ENCODE measurements at regions not wholly inside any gene's neighbourhood (a gene's known extent, or its start where the extent isn't known, plus 50 kb on each side); places are given as distances from the start of the nearest gene placed in this dataset.
"Not testable (repeated sequence)": the region's sequence is repeated elsewhere in the genome, so short reads cannot be mapped to it uniquely, and the experiment has no call there.

GRCh38 chr5:29460971-29461559 lies 1732.4 kb upstream of the CDH6 start:
- no peak for DNase-seq
- Mint-ChIP-seq H3K36me3 (ENCODE audit: insufficient read depth, unreplicated experiment) (no peaks in the 10 kb centered on the region), H3K4me1 (ENCODE audit: low read depth, unreplicated experiment) (no peaks in the 10 kb centered on the region), H3K9me3 (ENCODE audit: low read depth, unreplicated experiment) (no peaks in the 10 kb centered on the region), H3K27ac (ENCODE audit: unreplicated experiment) (no peak overlapping the region), H3K4me3 (ENCODE audit: low read depth, unreplicated experiment) (no peak overlapping the region), H3K27me3 (ENCODE audit: unreplicated experiment) (no peaks in the 10 kb centered on the region)
- intact Hi-C loops (cut with micrococcal nuclease; ENCODE audit: unreplicated experiment): no loop called here
- CTCF ChIA-PET: no interaction called here
- BruUV-seq (replicated peaks): no TSS peak
- no peak for TF ChIP-seq CTCF (IDR thresholded peaks at IDR 0.05; ENCODE audit: unreplicated experiment)

- H3K27me3 Mint-ChIP-seq (ENCODE audit: unreplicated experiment); H3K4me3 Mint-ChIP-seq (ENCODE audit: low read depth, unreplicated experiment); CTCF ChIA-PET; intact Hi-C loops (cut with micrococcal nuclease; ENCODE audit: unreplicated experiment); H3K27ac Mint-ChIP-seq (ENCODE audit: unreplicated experiment); DNase-seq; BruUV-seq (replicated peaks); H3K36me3 Mint-ChIP-seq (ENCODE audit: insufficient read depth, unreplicated experiment); H3K4me1 Mint-ChIP-seq (ENCODE audit: low read depth, unreplicated experiment); H3K9me3 Mint-ChIP-seq (ENCODE audit: low read depth, unreplicated experiment): not testable (repeated sequence)
These were observed 1742.5 kb upstream of the CDH6 start for GRCh38 chr5:29451004-29451403.

- no peaks in the 10 kb centered on the region for H3K9me3 Mint-ChIP-seq (ENCODE audit: low read depth, unreplicated experiment)
These were observed 1778.8 kb upstream of the CDH6 start for GRCh38 chr5:29414681-29415080.

GRCh38 chr5:29412979-29413378 lies 1780.5 kb upstream of the CDH6 start:
- no peak overlapping the region for H3K4me3 Mint-ChIP-seq (ENCODE audit: low read depth, unreplicated experiment)
- BruUV-seq (replicated peaks): no TSS peak
- no peak overlapping the region for H3K27ac Mint-ChIP-seq (ENCODE audit: unreplicated experiment)
- H3K27me3 Mint-ChIP-seq (ENCODE audit: unreplicated experiment): no peaks in the 10 kb centered on the region
- H3K4me1 Mint-ChIP-seq (ENCODE audit: low read depth, unreplicated experiment): no peaks in the 10 kb centered on the region
- no peaks in the 10 kb centered on the region for H3K36me3 Mint-ChIP-seq (ENCODE audit: insufficient read depth, unreplicated experiment)
- DNase-seq: no peak
- intact Hi-C loops (cut with micrococcal nuclease; ENCODE audit: unreplicated experiment): no loop called here
- peaks cover 3% of the 10 kb centered on the region for H3K9me3 Mint-ChIP-seq (ENCODE audit: low read depth, unreplicated experiment)
- TF ChIP-seq CTCF (IDR thresholded peaks at IDR 0.05; ENCODE audit: unreplicated experiment): no peak
- CTCF ChIA-PET: interaction anchor here (0.5 kb wide), 1 partner anchor 482 kb away, joined by 3 read pairs; no protein-coding TSS in a partner anchor

More at GRCh38 chr5:29414681-29415080, 1778.8 kb upstream of the CDH6 start:
- no peak overlapping the region for H3K27ac Mint-ChIP-seq (ENCODE audit: unreplicated experiment)
- CTCF ChIA-PET: no interaction called here
- intact Hi-C loops (cut with micrococcal nuclease; ENCODE audit: unreplicated experiment): no loop called here
- no peaks in the 10 kb centered on the region for H3K36me3 Mint-ChIP-seq (ENCODE audit: insufficient read depth, unreplicated experiment)
- H3K4me1 Mint-ChIP-seq (ENCODE audit: low read depth, unreplicated experiment): no peaks in the 10 kb centered on the region
- no peaks in the 10 kb centered on the region for H3K27me3 Mint-ChIP-seq (ENCODE audit: unreplicated experiment)
- H3K4me3 Mint-ChIP-seq (ENCODE audit: low read depth, unreplicated experiment): no peak overlapping the region
- no peak for TF ChIP-seq CTCF (IDR thresholded peaks at IDR 0.05; ENCODE audit: unreplicated experiment)
- BruUV-seq (replicated peaks): no TSS peak
- no peak for DNase-seq

- H3K4me3 Mint-ChIP-seq (ENCODE audit: low read depth, unreplicated experiment): no peak overlapping the region
- no peaks in the 10 kb centered on the region for H3K27me3 Mint-ChIP-seq (ENCODE audit: unreplicated experiment)
- CTCF ChIA-PET: no interaction called here
- TF ChIP-seq CTCF (IDR thresholded peaks at IDR 0.05; ENCODE audit: unreplicated experiment): no peak
- no peaks in the 10 kb centered on the region for H3K4me1 Mint-ChIP-seq (ENCODE audit: low read depth, unreplicated experiment)
- H3K9me3 Mint-ChIP-seq (ENCODE audit: low read depth, unreplicated experiment): peaks cover 13% of the 10 kb centered on the region
- no peak overlapping the region for H3K27ac Mint-ChIP-seq (ENCODE audit: unreplicated experiment)
- DNase-seq: no peak
- H3K36me3 Mint-ChIP-seq (ENCODE audit: insufficient read depth, unreplicated experiment): no peaks in the 10 kb centered on the region
- no TSS peak for BruUV-seq (replicated peaks)
- intact Hi-C loops (cut with micrococcal nuclease; ENCODE audit: unreplicated experiment): no loop called here
These were observed 1791.2 kb upstream of the CDH6 start for GRCh38 chr5:29402270-29402669.
